ENCODE measurements at regions not wholly inside any gene's neighbourhood (a gene's known extent, or its start where the extent isn't known, plus 50 kb on each side); places are given as distances from the start of the nearest gene placed in this dataset.
A peak's percentile ranks its signal among the peaks of the same experiment; 100 is the strongest.

DNA sequence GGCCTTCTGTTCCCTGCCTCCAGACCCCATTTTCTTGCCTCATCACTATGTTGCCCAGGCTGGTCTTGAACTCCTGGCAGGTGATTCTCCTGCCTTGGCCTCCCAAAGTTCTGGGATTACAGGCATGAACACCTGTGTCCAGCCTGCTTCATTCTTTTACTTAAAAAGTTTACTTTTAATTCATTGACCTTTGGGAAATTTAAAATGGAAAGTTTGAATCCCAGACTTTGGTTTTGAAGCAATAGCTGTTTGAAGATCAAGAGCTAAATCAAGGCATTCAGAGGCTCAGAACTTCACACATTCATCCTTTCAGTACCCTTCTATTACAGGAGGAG lies 79.3 kb upstream of the SESTD1 start:
- Histone ChIP-seq H3K27ac (no peak overlapping the region), H3K4me3 (replicated peaks in 1 of 3) (no peak overlapping the region), H3K27me3 (no peaks in the 10 kb centered on the region), H3K9me3 (no peaks in the 10 kb centered on the region), H3K36me3 (no peaks in the 10 kb centered on the region), H3K4me1 (peaks cover 0 to 12% of the 10 kb centered on the region in 2 donors)
- no peak for DNase-seq
- intact Hi-C loops (cut with DNase I), result no loop called here
- TF ChIP-seq POLR2A (IDR thresholded peaks at IDR 0.05), result no peak
- TF ChIP-seq, protein P1, sequence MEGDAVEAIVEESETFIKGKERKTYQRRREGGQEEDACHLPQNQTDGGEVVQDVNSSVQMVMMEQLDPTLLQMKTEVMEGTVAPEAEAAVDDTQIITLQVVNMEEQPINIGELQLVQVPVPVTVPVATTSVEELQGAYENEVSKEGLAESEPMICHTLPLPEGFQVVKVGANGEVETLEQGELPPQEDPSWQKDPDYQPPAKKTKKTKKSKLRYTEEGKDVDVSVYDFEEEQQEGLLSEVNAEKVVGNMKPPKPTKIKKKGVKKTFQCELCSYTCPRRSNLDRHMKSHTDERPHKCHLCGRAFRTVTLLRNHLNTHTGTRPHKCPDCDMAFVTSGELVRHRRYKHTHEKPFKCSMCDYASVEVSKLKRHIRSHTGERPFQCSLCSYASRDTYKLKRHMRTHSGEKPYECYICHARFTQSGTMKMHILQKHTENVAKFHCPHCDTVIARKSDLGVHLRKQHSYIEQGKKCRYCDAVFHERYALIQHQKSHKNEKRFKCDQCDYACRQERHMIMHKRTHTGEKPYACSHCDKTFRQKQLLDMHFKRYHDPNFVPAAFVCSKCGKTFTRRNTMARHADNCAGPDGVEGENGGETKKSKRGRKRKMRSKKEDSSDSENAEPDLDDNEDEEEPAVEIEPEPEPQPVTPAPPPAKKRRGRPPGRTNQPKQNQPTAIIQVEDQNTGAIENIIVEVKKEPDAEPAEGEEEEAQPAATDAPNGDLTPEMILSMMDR (IDR thresholded peaks at IDR 0.05), result no peak

DNA sequence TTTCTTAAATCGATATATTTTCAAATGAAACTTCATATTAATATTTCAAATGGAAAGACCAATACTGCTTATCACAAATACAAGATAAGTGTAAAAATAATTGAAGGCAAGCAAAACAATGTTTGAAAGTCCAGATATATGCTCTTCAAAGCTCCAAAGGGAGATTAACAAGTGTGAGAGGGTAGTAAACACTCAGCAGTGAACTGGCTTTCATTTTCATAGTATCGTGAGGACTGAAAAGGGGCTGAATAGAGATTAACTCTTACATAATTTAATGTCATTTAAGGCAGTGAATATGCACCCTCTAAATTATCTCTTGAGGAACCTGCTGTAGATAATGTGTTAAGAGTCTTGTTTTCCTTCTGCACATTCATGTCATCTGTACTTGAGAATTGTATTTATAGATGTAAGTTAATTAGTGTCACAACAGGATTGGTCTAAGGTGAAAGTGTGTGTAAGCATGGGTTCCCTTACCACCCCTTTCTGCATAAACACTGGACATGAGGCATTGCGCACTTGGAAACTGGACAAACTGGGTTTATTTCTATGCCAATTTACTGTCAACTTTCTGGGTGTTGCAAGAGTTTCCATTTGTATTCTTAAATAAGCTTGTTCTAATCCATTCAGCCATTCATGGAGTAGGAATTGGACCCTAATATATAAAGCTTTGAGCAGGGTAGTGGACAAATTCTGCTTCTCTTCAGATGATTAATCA lies 76.7 kb upstream of the SESTD1 start:
- WGBS, 2 donors, result 83 to 85% methylated on average over 3 of the region's 3 CpGs
- Histone ChIP-seq H3K4me3 (replicated peaks in 1 of 3) (no peak overlapping the region), H3K36me3 (no peaks in the 10 kb centered on the region), H3K4me1 (peaks cover 0 to 12% of the 10 kb centered on the region in 2 donors), H3K27me3 (no peaks in the 10 kb centered on the region), H3K9me3 (no peaks in the 10 kb centered on the region), H3K27ac (no peak overlapping the region)
- DNase-seq, result no peak
- intact Hi-C loops (cut with DNase I), result no loop called here
- TF ChIP-seq, protein P1 (IDR thresholded peaks at IDR 0.05), result no peak
- no peak for TF ChIP-seq POLR2A (IDR thresholded peaks at IDR 0.05)

DNA sequence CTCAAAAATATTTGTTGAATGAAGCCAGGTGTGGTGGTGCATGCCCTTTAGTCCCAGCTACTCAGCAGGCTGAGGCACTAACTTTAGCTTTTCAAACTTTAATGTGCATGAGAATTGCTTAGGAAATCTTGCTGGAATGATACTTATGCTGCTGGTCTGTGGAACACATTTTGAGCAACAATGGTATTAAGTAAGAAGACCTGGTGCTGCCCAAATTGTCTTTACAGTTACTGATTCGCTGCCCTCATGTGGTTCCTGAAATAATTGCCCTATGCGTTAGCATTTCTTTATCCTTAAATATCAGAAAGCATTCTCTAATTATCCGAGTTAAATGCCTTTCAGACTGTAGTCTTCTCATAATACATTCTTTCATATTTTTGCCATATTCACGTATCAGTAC lies 76.0 kb upstream of the SESTD1 start:
- WGBS, 2 donors, result 65 to 67% methylated on average over 4 of the region's 4 CpGs
- intact Hi-C loops (cut with DNase I), result no loop called here
- H3K9me3 ChIP-seq, result no peaks in the 10 kb centered on the region
- no peaks in the 10 kb centered on the region for H3K27me3 ChIP-seq
- peaks cover 0 to 12% of the 10 kb centered on the region in 2 donors for H3K4me1 ChIP-seq
- no peak for TF ChIP-seq POLR2A (IDR thresholded peaks at IDR 0.05)
- TF ChIP-seq, protein P1 (IDR thresholded peaks at IDR 0.05), result peak in 1 of 6 experiments; percentile 17
- no peaks in the 10 kb centered on the region for H3K36me3 ChIP-seq
- H3K4me3 ChIP-seq (replicated peaks in 1 of 3), result no peak overlapping the region
- DNase-seq, result no peak
- H3K27ac ChIP-seq, result no peak overlapping the region

DNA sequence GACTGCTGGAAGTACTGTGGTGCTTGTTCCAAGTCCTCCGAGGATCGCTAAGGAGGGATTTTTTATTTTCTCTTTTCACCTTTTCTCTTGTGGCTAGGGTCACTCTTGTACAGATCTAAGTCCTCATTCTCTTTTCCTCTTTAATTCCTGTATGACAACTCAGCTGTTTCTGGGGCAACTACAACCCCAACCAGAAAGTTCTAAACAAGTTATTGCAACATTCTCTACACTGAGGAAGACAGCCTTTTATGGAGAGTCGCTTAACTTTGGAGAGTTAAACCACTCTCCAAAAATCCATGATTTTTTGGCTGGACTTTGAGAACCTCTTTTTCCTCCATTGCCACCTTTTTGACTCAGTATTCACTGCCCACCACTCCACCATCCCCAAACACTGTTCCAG lies 74.0 kb upstream of the SESTD1 start:
- no peak for TF ChIP-seq POLR2A (IDR thresholded peaks at IDR 0.05)
- TF ChIP-seq, protein P1 (IDR thresholded peaks at IDR 0.05), result no peak
- no peaks in the 10 kb centered on the region for H3K4me1 ChIP-seq

DNA sequence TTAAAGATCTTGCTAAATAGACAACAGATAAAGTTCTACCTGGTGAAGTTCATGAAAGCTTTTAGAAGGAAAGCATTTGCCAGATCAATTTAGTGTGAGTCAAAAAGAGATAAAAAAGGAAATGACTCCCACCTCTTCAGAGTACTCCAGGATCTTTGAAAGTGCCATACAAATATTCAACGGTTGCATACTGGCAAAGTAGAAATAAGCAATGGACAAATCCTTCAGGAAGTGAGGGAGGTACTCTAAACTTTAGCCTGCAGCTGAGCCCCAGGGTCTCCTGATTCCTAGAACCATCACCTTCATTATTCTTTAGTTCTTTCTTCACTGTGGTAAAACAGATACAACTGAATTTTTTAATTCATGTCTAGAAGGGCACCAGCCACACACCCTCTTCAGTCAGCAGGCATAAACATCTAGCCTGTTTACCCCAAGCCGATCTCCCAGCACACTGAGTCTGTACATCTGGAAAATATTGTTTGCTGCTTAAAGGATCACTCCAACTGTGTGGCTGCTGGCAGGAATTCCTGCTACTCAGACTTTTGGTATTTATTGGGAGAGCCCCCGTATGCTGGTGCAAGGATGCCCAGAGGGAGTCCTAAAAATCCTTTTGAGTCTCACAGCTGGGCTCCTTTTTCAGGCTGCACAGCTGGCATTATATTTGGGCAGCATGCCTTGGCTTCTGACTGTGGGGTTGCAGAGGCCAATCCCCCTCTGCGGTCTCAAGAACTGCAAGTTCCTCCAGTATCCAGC lies 72.3 kb upstream of the SESTD1 start:
- Histone ChIP-seq H3K27ac (no peak overlapping the region), H3K4me3 (replicated peaks in 1 of 3) (no peak overlapping the region), H3K4me1 (no peaks in the 10 kb centered on the region), H3K36me3 (no peaks in the 10 kb centered on the region), H3K9me3 (no peaks in the 10 kb centered on the region), H3K27me3 (no peaks in the 10 kb centered on the region)
- no peak for TF ChIP-seq POLR2A (IDR thresholded peaks at IDR 0.05)
- TF ChIP-seq, protein P1 (IDR thresholded peaks at IDR 0.05), result no peak
- no peak for DNase-seq
- intact Hi-C loops (cut with DNase I), result no loop called here
- 54 to 59% methylated on average over 4 of the region's 4 CpGs for WGBS, 2 donors

More for the DNA sequence above, 74.0 kb upstream of the SESTD1 start:
- H3K4me3 ChIP-seq (replicated peaks in 1 of 3), result no peak overlapping the region
- H3K27ac ChIP-seq, result no peak overlapping the region
- no peaks in the 10 kb centered on the region for H3K9me3 ChIP-seq
- H3K36me3 ChIP-seq, result no peaks in the 10 kb centered on the region
- no peaks in the 10 kb centered on the region for H3K27me3 ChIP-seq
- WGBS, 2 donors, result 85 to 86% methylated on average over 3 of the region's 3 CpGs
- DNase-seq, result no peak
- intact Hi-C loops (cut with DNase I), result no loop called here
